Ammon's horn (tissue), 1 donor: ENCODE measurements at regions not wholly inside any gene's neighbourhood (a gene's known extent, or its start where the extent isn't known, plus 50 kb on each side); places are given as distances from the start of the nearest gene placed in this dataset.

Experiments
- DNase-seq: peaks from one replicate; pipeline ENCODE4 v3.0.0-alpha.2; 2016; ENCODE audit warnings: low spot score

DNA sequence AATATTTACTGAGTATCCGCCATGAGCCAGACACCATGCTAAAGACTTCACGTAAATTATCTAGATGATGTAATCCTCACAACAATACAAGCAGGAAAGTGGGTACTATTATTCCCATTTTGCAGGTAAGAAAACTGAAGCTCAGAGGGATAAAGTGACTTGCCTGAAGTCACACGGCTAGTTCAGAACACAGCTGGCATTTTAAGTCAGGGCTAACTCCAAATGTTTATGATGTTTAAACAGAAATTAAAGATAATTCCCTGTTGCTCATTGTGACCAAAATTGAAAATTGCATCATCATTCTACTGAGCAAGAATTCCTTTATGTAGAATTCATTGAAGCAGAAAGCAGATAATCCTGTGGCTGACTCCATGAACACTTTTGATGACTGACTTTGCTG lies 71.3 kb upstream of the STXBP5 start:
- DNase-seq, result no peak

DNA sequence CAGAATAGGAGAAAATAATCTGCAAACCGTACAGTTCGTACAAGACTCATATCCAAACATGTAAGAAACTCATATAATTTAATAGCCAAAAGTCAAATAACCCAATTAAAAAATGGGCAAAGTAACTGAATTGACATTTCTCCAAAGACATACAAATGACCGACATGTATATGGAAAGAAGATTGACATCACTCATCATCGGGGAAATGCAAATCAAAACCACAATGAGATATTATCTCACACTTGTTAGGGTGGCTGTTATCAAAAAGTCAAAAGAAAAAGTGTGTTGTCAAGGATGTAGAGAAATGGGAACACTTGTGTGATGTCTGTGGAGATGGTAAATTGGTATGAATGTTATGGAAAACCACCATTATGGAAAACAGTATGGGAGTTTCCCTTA lies 70.5 kb upstream of the STXBP5 start:
- no peak for DNase-seq

DNA sequence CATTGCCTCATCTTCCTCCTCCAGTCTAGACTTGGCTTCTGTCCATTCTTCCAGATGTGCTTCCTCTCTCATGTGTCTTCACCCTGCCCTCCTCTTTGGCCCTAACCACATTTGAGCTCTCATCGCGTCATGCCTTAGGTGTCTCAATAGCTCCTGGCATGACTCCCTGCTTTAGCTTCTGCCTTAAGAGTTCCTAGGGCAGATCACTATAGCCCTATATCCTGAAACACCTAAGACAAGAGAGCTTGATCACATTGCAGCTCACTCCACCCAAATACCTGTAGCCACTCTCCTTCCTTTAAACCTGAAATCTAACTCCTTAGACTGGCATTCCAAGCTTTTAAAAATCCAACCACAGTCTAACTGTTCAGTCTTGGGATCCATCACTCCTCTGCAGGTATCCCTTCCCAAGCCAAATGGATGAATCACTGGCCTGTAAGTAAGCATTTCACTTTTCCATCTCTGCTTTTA lies 69.0 kb upstream of the STXBP5 start:
- no peak for DNase-seq

- DNase-seq, result no peak
Measured at GRCh38 chr6:147136057-147136456, 68.2 kb upstream of the STXBP5 start.

- no peak for DNase-seq
Measured at GRCh38 chr6:147137986-147138385, 66.2 kb upstream of the STXBP5 start.

DNA sequence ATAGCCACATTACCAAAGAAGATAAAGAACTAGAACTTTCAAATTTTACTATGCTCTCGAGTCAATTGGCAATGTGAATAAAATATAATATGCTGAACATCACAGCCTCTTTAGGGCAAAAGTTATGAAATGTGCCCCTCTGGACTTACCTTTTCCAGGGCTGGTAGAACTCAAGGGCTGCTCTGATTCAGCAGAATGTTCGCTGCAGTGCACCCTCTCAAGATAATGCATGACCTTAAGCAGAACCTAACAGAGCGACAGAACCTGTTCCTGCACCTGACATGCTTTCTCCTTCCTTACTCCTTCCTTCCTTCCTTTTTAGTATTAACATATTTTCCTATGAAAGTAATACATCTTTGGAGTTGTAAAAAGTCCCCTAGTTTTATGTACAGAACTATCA lies 65.4 kb upstream of the STXBP5 start:
- no peak for DNase-seq

GRCh38 chr6:147141711-147142308 lies 62.4 kb upstream of the STXBP5 start:
- no peak for DNase-seq

DNA sequence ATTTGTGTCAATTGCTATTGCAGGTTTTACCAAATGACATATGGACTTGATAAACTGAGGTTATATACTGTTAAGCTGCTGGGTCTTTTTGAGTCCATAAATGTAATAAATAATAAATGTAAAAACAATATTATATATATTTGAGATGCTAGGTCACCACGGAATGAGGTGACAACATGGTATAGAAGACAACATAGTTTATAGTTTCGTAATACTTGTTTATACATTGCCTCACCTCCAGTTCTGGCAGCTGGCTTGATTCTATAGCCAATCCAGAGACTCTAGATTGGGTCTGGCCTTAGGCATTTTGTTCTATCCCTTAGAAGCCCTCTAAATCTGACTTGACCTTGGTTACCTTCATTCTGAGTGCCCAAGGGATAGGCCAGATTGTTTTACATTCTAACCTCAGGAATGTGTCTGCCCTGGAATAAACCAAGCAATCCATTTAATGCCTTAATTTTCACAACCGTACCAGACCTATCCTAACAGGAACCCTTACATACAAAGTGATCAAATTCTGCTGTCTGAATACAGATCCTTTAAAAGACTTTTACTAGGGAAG lies 61.5 kb upstream of the STXBP5 start:
- no peak for DNase-seq

- DNase-seq, result no peak
Measured at GRCh38 chr6:147149092-147149491, 55.1 kb upstream of the STXBP5 start.

DNA sequence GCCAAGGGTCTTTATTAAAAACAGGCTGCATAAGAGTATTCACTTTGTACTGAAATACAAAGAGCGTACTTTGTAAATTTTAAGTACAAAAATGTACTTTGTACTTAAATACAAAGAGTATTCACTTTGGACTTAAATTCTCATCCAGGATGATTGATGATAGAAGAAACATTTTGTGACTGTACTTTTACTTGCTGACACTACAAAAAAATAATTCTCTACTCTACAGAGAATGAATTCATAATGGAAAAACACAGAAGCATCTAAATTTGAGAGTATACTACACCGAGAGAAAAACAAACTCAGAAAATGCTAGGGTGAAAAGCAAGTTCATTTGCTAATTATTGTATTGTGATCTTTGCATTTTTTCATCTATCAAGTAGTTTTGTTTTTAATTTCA lies 54.4 kb upstream of the STXBP5 start:
- no peak for DNase-seq

- no peak for DNase-seq
Measured at GRCh38 chr6:147150293-147150692, 53.9 kb upstream of the STXBP5 start.
